SU-DHL-6 (cell line): ENCODE measurements at regions not wholly inside any gene's neighbourhood (a gene's known extent, or its start where the extent isn't known, plus 50 kb on each side); places are given as distances from the start of the nearest gene placed in this dataset.

ENCODE experiments used
- H2AFZ ChIP-seq: fragments of 200-600 bp; sonication (generic); 2 replicates; pipeline ENCODE4 v1.6.1; 2014; ENCODE audit warnings: low read depth, mild to moderate bottlenecking, moderate library complexity, mixed read lengths, antibody characterized with exemption, low read length; ENCODE audit not compliant: severe bottlenecking
- H3F3A ChIP-seq: fragments of 200-600 bp; shearing (Covaris generic); 2 replicates; pipeline ENCODE4 v1.6.0; 2016; ENCODE audit warnings: antibody characterized with exemption, mild to moderate bottlenecking; ENCODE audit not compliant: insufficient read depth
- H3K27ac ChIP-seq: fragments of 200-600 bp; sonication (generic); 2 replicates; pipeline ENCODE4 v1.5.1; 2016; ENCODE audit warnings: low read depth, mild to moderate bottlenecking, low read length, moderate library complexity, mixed read lengths
- H3K27me3 ChIP-seq: fragments of 200-600 bp; sonication (generic), shearing (Covaris generic); 2 replicates; pipeline ENCODE4 v1.6.0; 2014; ENCODE audit warnings: mild to moderate bottlenecking, low read length
- H3K36me3 ChIP-seq: fragments of 200-600 bp; sonication (generic); 2 replicates; pipeline ENCODE4 v1.6.1; 2014; ENCODE audit warnings: mild to moderate bottlenecking, low read length, mixed read lengths
- H3K4me2 ChIP-seq: fragments of 300-600, 200-600 bp; shearing (Covaris generic), sonication (generic); 2 replicates; pipeline ENCODE4 v1.6.0; 2014; ENCODE audit warnings: low read length, low read depth, mild to moderate bottlenecking; ENCODE audit not compliant: poor library complexity, severe bottlenecking
- H3K4me3 ChIP-seq: fragments of 200-600 bp; sonication (generic); 2 replicates; pipeline ENCODE4 v1.5.1; 2014; ENCODE audit warnings: antibody characterized with exemption, low read length, mild to moderate bottlenecking, mixed read lengths; ENCODE audit not compliant: insufficient read depth, poor library complexity, severe bottlenecking
- H3K79me2 ChIP-seq: fragments of 200-600 bp; sonication (generic); 2 replicates; pipeline ENCODE4 v1.6.1; 2014; ENCODE audit warnings: mild to moderate bottlenecking, low read length, moderate library complexity; ENCODE audit not compliant: insufficient read depth
- H3K9ac ChIP-seq: fragments of 200-600 bp; sonication (generic); 2 replicates; pipeline ENCODE4 v1.7.0; 2014; ENCODE audit warnings: mild to moderate bottlenecking, low read length
- H3K9me2 ChIP-seq: fragments of 200-600 bp; sonication (generic); replicated peaks from 2 replicates; pipeline ENCODE4 v1.6.1; 2014; ENCODE audit warnings: low read length; ENCODE audit not compliant: insufficient read depth
- H3K9me3 ChIP-seq: fragments of 200-600 bp; sonication (generic); 2 replicates; pipeline ENCODE4 v1.6.1; 2014; ENCODE audit warnings: low read length, mixed read lengths; ENCODE audit not compliant: insufficient read depth
- H4K20me1 ChIP-seq: fragments of 200-600 bp; sonication (generic); 2 replicates; pipeline ENCODE4 v1.6.1; 2014; ENCODE audit warnings: low read depth, mild to moderate bottlenecking, antibody characterized with exemption, low read length, moderate library complexity, mixed read lengths
- EZH2phosphoT487 ChIP-seq: fragments of 200-600 bp; sonication (generic), shearing (Covaris generic); conservative IDR thresholded peaks from 2 replicates; pipeline ENCODE4 v1.6.1; 2018; ENCODE audit warnings: mild to moderate bottlenecking, antibody characterized with exemption, low read length, moderate library complexity, mixed read lengths
- TF ChIP-seq, protein P1 (sequence below): fragments of 200-600 bp; sonication (generic); IDR thresholded peaks from one replicate; pipeline ENCODE4 v1.5.1; 2017; ENCODE audit warnings: antibody characterized with exemption, mild to moderate bottlenecking, low read length, moderate library complexity; ENCODE audit not compliant: insufficient read depth, poor library complexity, severe bottlenecking

DNA sequence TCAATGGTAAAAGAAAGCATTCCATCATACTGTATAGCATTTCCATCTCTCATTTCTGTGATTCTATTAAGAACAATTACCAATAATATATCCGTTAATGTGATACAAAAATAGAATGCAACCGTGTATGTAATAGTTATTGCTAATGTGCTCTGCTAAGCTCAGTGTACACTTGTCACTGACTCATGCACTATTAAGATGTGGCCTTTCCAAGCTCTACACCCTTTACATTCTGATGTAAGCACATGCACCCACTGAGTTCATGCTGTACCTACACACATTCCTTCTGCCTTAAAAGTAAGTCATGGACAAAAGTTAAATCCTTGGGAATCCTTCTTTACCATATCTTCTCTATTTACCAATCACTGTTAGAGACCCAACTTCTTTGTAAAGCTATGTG lies 319.1 kb downstream of the ZSWIM6 start:
- Histone ChIP-seq H3K27me3 (no peaks in the 10 kb centered on the region), H3K9me2 (no peaks in the 10 kb centered on the region), H2AFZ (no peak overlapping the region), H3K79me2 (no peaks in the 10 kb centered on the region), H3K4me3 (no peak overlapping the region), H3K4me2 (no peak overlapping the region), H3F3A (no peaks in the 10 kb centered on the region), H4K20me1 (no peaks in the 10 kb centered on the region), H3K9me3 (no peaks in the 10 kb centered on the region), H3K36me3 (no peaks in the 10 kb centered on the region), H3K27ac (no peak overlapping the region), H3K9ac (no peak overlapping the region)
- no peak for TF ChIP-seq EZH2phosphoT487
- TF ChIP-seq, protein P1, sequence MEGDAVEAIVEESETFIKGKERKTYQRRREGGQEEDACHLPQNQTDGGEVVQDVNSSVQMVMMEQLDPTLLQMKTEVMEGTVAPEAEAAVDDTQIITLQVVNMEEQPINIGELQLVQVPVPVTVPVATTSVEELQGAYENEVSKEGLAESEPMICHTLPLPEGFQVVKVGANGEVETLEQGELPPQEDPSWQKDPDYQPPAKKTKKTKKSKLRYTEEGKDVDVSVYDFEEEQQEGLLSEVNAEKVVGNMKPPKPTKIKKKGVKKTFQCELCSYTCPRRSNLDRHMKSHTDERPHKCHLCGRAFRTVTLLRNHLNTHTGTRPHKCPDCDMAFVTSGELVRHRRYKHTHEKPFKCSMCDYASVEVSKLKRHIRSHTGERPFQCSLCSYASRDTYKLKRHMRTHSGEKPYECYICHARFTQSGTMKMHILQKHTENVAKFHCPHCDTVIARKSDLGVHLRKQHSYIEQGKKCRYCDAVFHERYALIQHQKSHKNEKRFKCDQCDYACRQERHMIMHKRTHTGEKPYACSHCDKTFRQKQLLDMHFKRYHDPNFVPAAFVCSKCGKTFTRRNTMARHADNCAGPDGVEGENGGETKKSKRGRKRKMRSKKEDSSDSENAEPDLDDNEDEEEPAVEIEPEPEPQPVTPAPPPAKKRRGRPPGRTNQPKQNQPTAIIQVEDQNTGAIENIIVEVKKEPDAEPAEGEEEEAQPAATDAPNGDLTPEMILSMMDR: no peak

DNA sequence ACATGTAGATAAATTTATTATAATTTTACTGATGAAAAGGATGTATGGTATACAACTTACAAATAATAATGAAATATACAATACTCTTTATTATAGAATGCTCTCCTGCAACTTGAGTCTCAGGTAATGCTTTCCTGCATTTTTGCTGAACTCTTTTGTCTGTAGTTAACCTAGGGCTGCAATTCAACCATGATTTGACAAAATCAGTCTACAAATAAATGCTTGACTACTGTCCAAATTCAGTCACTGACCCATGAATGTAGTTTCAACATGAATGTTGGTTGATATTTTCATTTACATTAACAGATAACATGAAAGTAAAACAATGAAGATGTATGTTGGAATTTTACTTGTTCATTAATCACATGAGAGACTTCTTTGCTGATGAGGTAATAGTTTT lies 320.9 kb downstream of the ZSWIM6 start:
- no peak overlapping the region for H3K9ac ChIP-seq
- H3F3A ChIP-seq: no peaks in the 10 kb centered on the region
- H3K4me3 ChIP-seq: no peak overlapping the region
- no peaks in the 10 kb centered on the region for H3K79me2 ChIP-seq
- no peak overlapping the region for H3K4me2 ChIP-seq
- TF ChIP-seq, protein P1: no peak
- no peak for TF ChIP-seq EZH2phosphoT487
- H3K27me3 ChIP-seq: no peaks in the 10 kb centered on the region
- no peak overlapping the region for H3K27ac ChIP-seq
- no peak overlapping the region for H2AFZ ChIP-seq
- H3K9me2 ChIP-seq: no peaks in the 10 kb centered on the region
- peaks cover 3% of the 10 kb centered on the region; the same call in 1 of the 2 replicates for H4K20me1 ChIP-seq
- H3K9me3 ChIP-seq: no peaks in the 10 kb centered on the region
- H3K36me3 ChIP-seq: no peaks in the 10 kb centered on the region

DNA sequence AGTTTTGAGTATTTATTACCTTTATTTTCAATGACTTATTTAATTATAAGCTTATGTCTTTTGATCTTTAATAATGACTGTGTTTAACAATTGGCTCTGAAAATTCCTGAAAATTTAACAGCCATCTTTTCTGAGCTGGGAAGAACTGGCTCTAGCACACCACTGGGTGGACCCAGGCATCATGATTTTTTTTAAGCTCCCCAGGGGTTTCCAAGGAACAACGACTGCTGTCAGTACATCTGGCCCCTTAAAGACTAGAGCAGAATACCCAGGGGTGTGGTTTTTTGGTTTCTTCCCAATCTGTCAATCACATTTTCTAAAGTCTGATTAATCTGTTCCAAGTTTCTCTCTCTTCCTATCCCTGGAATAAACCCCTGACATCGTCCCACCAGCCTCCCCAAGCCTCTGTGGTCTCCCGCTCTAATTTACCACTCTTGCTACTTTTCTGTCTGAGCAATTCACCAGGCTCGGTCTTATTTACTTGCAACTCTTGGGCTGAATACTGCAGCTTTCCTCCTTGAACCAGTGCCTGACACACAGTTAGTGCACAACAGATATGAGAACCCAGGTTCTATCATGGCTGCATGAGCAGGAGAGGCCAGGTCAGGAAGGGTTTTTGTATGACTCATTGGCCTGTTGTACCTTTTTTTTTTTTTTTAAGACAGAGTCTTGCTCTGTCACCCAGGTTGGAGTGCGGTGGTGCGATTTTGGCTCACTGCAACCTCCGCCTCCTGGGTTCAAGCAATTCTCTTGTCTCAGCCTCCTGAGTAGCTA lies 321.9 kb downstream of the ZSWIM6 start:
- Histone ChIP-seq H3K27me3 (no peaks in the 10 kb centered on the region), H3K36me3 (no peaks in the 10 kb centered on the region), H3K79me2 (no peaks in the 10 kb centered on the region), H3K4me2 (no peak overlapping the region), H3K9me3 (no peaks in the 10 kb centered on the region), H3K9ac (no peak overlapping the region), H3F3A (no peaks in the 10 kb centered on the region), H3K4me3 (no peak overlapping the region), H2AFZ (no peak overlapping the region), H4K20me1 (peaks cover 4% of the 10 kb centered on the region; the same call in 1 of the 2 replicates), H3K9me2 (no peaks in the 10 kb centered on the region), H3K27ac (no peak overlapping the region)
- no peak for TF ChIP-seq EZH2phosphoT487
- TF ChIP-seq, protein P1: no peak
